Ovary (tissue), 3 donors: ENCODE measurements at regions not wholly inside any gene's neighbourhood (a gene's known extent, or its start where the extent isn't known, plus 50 kb on each side); places are given as distances from the start of the nearest gene placed in this dataset.

Source experiments
- POLR2A ChIP-seq: fragments of 450-650 bp; IDR thresholded peaks from one replicate; pipeline ENCODE4 v1.6.1; 2017; ENCODE audit warnings: antibody characterized with exemption, mild to moderate bottlenecking, moderate library complexity
- TF ChIP-seq, protein P1 (sequence below), 3 donors: fragments of 450-650 bp in 2 of 3; fragments of 200-600 bp in 1 of 3; IDR thresholded peaks; one replicate each; pipeline versions ENCODE4 v1.5.1 to v1.8.0; 2016 to 2022; ENCODE audit warnings: antibody characterized with exemption in 3 of 3, mild to moderate bottlenecking in 1 of 3
- donor health status: DM: no; HTN: no; CAD: no.

DNA sequence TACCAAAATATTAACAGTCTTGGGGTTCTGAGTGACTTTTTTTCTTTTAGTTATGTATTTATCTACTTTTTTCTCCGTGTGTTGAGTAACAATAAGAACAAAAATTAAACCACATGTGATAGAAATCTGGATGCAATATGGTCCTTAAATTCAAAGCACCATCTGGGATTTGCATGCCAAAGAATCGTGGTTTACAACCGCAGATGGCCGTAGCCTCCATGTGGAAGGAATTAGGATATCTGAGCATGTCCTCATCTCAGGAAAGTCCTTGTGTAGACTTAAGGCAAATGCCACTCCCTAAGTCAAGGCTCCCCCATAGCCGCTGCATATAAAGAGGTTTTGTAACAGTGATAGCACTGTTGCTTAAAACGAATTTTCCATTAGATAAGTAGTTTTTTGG is 304.0 kb downstream of the ZEB1 start:
- TF ChIP-seq, protein P1, sequence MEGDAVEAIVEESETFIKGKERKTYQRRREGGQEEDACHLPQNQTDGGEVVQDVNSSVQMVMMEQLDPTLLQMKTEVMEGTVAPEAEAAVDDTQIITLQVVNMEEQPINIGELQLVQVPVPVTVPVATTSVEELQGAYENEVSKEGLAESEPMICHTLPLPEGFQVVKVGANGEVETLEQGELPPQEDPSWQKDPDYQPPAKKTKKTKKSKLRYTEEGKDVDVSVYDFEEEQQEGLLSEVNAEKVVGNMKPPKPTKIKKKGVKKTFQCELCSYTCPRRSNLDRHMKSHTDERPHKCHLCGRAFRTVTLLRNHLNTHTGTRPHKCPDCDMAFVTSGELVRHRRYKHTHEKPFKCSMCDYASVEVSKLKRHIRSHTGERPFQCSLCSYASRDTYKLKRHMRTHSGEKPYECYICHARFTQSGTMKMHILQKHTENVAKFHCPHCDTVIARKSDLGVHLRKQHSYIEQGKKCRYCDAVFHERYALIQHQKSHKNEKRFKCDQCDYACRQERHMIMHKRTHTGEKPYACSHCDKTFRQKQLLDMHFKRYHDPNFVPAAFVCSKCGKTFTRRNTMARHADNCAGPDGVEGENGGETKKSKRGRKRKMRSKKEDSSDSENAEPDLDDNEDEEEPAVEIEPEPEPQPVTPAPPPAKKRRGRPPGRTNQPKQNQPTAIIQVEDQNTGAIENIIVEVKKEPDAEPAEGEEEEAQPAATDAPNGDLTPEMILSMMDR (IDR thresholded peaks at IDR 0.05), result no peak
- TF ChIP-seq POLR2A, result no peak
